HEK293T (cell line): ENCODE measurements at regions not wholly inside any gene's neighbourhood (a gene's known extent, or its start where the extent isn't known, plus 50 kb on each side); places are given as distances from the start of the nearest gene placed in this dataset.

ENCODE experiments used
- CTCF ChIA-PET: fragments of 350-600 bp; formaldehyde crosslinking; extraction: SDS; loops from one replicate; lab custom pipeline; 2021; ENCODE audit warnings: antibody characterized with exemption, inconsistent platforms; lab: Yijun Ruan, JAX
- POLR2A ChIA-PET: fragments of 350-600 bp; formaldehyde crosslinking; extraction: SDS; loops from one replicate; lab custom pipeline; 2020; ENCODE audit warnings: antibody characterized with exemption, inconsistent platforms; lab: Yijun Ruan, JAX
- DNase-seq: peaks from one replicate; pipeline ENCODE4 v3.0.0; 2012; ENCODE audit warnings: mixed read lengths; ENCODE audit errors: extremely low spot score
- ARNT ChIP-seq: fragments of 450-650 bp; IDR thresholded peaks from 2 replicates; pipeline ENCODE4 v1.6.1; 2017; ENCODE audit warnings: mild to moderate bottlenecking
- BHLHE40 ChIP-seq: fragments of 450-650 bp; IDR thresholded peaks from 2 replicates; pipeline ENCODE4 v1.6.1; 2016; ENCODE audit warnings: mild to moderate bottlenecking, moderate library complexity, borderline replicate concordance
- CTBP1 ChIP-seq: fragments of 450-650 bp; IDR thresholded peaks from 2 replicates; pipeline ENCODE4 v1.6.1; 2016; ENCODE audit warnings: borderline replicate concordance
- ELF4 ChIP-seq: fragments of 450-650 bp; IDR thresholded peaks from 2 replicates; pipeline ENCODE4 v1.6.1; 2017; ENCODE audit warnings: antibody characterized with exemption
- FOXA1 ChIP-seq: fragments of 450-650 bp; IDR thresholded peaks from 2 replicates; pipeline ENCODE4 v1.6.1; 2016; ENCODE audit warnings: mild to moderate bottlenecking
- FOXK2 ChIP-seq: fragments of 450-650 bp; IDR thresholded peaks from 2 replicates; pipeline ENCODE4 v1.6.1; 2016; ENCODE audit warnings: mild to moderate bottlenecking
- FOXM1 ChIP-seq: fragments of 450-650 bp; IDR thresholded peaks from 2 replicates; pipeline ENCODE4 v1.6.1; 2017; ENCODE audit warnings: mild to moderate bottlenecking, borderline replicate concordance
- HDGF ChIP-seq: fragments of 450-650 bp; IDR thresholded peaks from 2 replicates; pipeline ENCODE4 v1.6.1; 2017; ENCODE audit warnings: antibody characterized with exemption, borderline replicate concordance
- L3MBTL2 ChIP-seq: fragments of 450-650 bp; conservative IDR thresholded peaks from 2 replicates; pipeline ENCODE4 v1.6.1; 2016; ENCODE audit warnings: mild to moderate bottlenecking
- LEF1 ChIP-seq: fragments of 450-650 bp; IDR thresholded peaks from 2 replicates; pipeline ENCODE4 v1.6.1; 2017; ENCODE audit warnings: mild to moderate bottlenecking, borderline replicate concordance
- NFRKB ChIP-seq: fragments of 450-650 bp; IDR thresholded peaks from 2 replicates; pipeline ENCODE4 v1.6.1; 2016; ENCODE audit warnings: mild to moderate bottlenecking, moderate library complexity
- PKNOX1 ChIP-seq: fragments of 450-650 bp; IDR thresholded peaks from 2 replicates; pipeline ENCODE4 v1.6.1; 2016
- SP1 ChIP-seq: fragments of 450-650 bp; IDR thresholded peaks from 2 replicates; pipeline ENCODE4 v1.6.1; 2017
- SUZ12 ChIP-seq: fragments of 450-650 bp; IDR thresholded peaks from 2 replicates; pipeline ENCODE4 v1.6.1; 2016; ENCODE audit warnings: mild to moderate bottlenecking
- TARDBP ChIP-seq: fragments of 450-650 bp; IDR thresholded peaks from 2 replicates; pipeline ENCODE4 v1.6.1; 2016
- ZNF384 ChIP-seq: fragments of 450-650 bp; IDR thresholded peaks from 2 replicates; pipeline ENCODE4 v1.6.1; 2016

- no peak for DNase-seq
- TF ChIP-seq NFRKB (no peak), PKNOX1 (no peak)
- CTCF ChIA-PET = no interaction called here
- POLR2A ChIA-PET = no interaction called here
Measured at GRCh38 chr5:89086390-89087086, 203.6 kb upstream of the MEF2C start.

- ChIA-PET CTCF (no interaction called here), POLR2A (no interaction called here)
- no peak for DNase-seq
- no peak for TF ChIP-seq FOXK2
- TF ChIP-seq FOXA1 = no peak
- no peak for TF ChIP-seq LEF1
- no peak for TF ChIP-seq NFRKB
- TF ChIP-seq BHLHE40 = no peak
- no peak for TF ChIP-seq ZNF384
- TF ChIP-seq L3MBTL2 = no peak
- no peak for TF ChIP-seq CTBP1
- TF ChIP-seq ARNT = no peak
- no peak for TF ChIP-seq PKNOX1
- TF ChIP-seq FOXM1 = no peak
- no peak for TF ChIP-seq TARDBP
- TF ChIP-seq SUZ12 = no peak
- no peak for TF ChIP-seq ELF4
- no peak for TF ChIP-seq HDGF
- no peak for TF ChIP-seq SP1
Measured at GRCh38 chr5:89083791-89084190, 200.8 kb upstream of the MEF2C start.

- DNase-seq = no peak
- CTCF ChIA-PET = no interaction called here
- TF ChIP-seq FOXM1 (no peak), HDGF (no peak), BHLHE40 (no peak), LEF1 (no peak), ELF4 (no peak), L3MBTL2 (no peak), TARDBP (no peak), NFRKB (no peak), PKNOX1 (no peak)
- POLR2A ChIA-PET = no interaction called here
Measured at GRCh38 chr5:89081360-89081759, 198.4 kb upstream of the MEF2C start.

GRCh38 chr5:89080467-89081116 lies 197.6 kb upstream of the MEF2C start:
- TF ChIP-seq TARDBP (no peak), LEF1 (no peak), PKNOX1 (no peak), SP1 (no peak), FOXA1 (no peak), HDGF (no peak), SUZ12 (no peak), NFRKB (no peak), FOXM1 (no peak), FOXK2 (no peak), CTBP1 (no peak), ELF4 (no peak), L3MBTL2 (no peak)
- POLR2A ChIA-PET = no interaction called here
- DNase-seq = no peak
- CTCF ChIA-PET = no interaction called here

- ChIA-PET CTCF (no interaction called here), POLR2A (no interaction called here)
- TF ChIP-seq FOXM1 = no peak
- no peak for TF ChIP-seq LEF1
- TF ChIP-seq L3MBTL2 = no peak
- no peak for TF ChIP-seq TARDBP
- TF ChIP-seq ARNT = no peak
- no peak for TF ChIP-seq PKNOX1
- no peak for TF ChIP-seq BHLHE40
- no peak for TF ChIP-seq FOXK2
- TF ChIP-seq CTBP1 = no peak
- no peak for TF ChIP-seq HDGF
- no peak for TF ChIP-seq ELF4
- TF ChIP-seq ZNF384 = no peak
- TF ChIP-seq NFRKB = no peak
- no peak for TF ChIP-seq SP1
- no peak for TF ChIP-seq FOXA1
- no peak for TF ChIP-seq SUZ12
- DNase-seq = no peak
Measured at GRCh38 chr5:89072842-89073672, 190.1 kb upstream of the MEF2C start.
